Astrocyte (in vitro differentiated cells and primary cell): ENCODE measurements at regions not wholly inside any gene's neighbourhood (a gene's known extent, or its start where the extent isn't known, plus 50 kb on each side); places are given as distances from the start of the nearest gene placed in this dataset.

Experiments
- DNase-seq: peaks from one replicate; pipeline ENCODE4 v3.0.0-alpha.2; 2010; ENCODE audit warnings: low read depth
- FAIRE-seq: peaks from 2 replicates; lab custom pipeline; 2011; peaks lifted over from hg19 to GRCh38; lab: Jason Lieb, UNC
- H2AFZ ChIP-seq: 2 replicates; pipeline ENCODE4 v1.6.0; 2012; ENCODE audit warnings: low read depth, low read length, inconsistent platforms
- H3K27ac ChIP-seq: 2 replicates; pipeline ENCODE4 v1.5.1; 2011; ENCODE audit warnings: low read depth, low read length, inconsistent platforms
- H3K27me3 ChIP-seq: 2 replicates; pipeline ENCODE4 v1.6.0; 2011; ENCODE audit warnings: low read length, inconsistent platforms; ENCODE audit not compliant: insufficient read depth
- H3K36me3 ChIP-seq: 2 replicates; pipeline ENCODE4 v1.5.1; 2011; ENCODE audit warnings: low read length, inconsistent platforms; ENCODE audit not compliant: insufficient read depth
- H3K4me1 ChIP-seq: 2 replicates; pipeline ENCODE4 v1.5.1; 2011; ENCODE audit warnings: low read length, inconsistent platforms; ENCODE audit not compliant: insufficient read depth
- H3K4me2 ChIP-seq: 2 replicates; pipeline ENCODE4 v1.6.0; 2012; ENCODE audit warnings: low read length, inconsistent platforms
- H3K4me3 ChIP-seq: 2 replicates; pipeline ENCODE4 v1.5.1; 2011; ENCODE audit warnings: low read depth, mild to moderate bottlenecking, low read length, inconsistent platforms; ENCODE audit not compliant: insufficient read depth
- H3K79me2 ChIP-seq: 2 replicates; pipeline ENCODE4 v1.6.0; 2012; ENCODE audit warnings: mild to moderate bottlenecking, low read length, inconsistent platforms; ENCODE audit not compliant: insufficient read depth
- H3K9ac ChIP-seq: 2 replicates; pipeline ENCODE4 v1.6.0; 2012; ENCODE audit warnings: mild to moderate bottlenecking, low read length, inconsistent platforms
- H3K9me3 ChIP-seq: 2 replicates; pipeline ENCODE4 v1.5.1; 2012; ENCODE audit warnings: low read depth, mild to moderate bottlenecking, low read length, inconsistent platforms; ENCODE audit not compliant: insufficient read depth
- H4K20me1 ChIP-seq: 2 replicates; pipeline ENCODE4 v1.6.0; 2012; ENCODE audit warnings: low read length, inconsistent platforms; ENCODE audit not compliant: insufficient read depth
- H3K27ac Mint-ChIP-seq: one replicate; pipeline ENCODE4 v1.8.0; 2021; ENCODE audit warnings: mild to moderate bottlenecking, mixed read lengths; ENCODE audit not compliant: unreplicated experiment
- H3K27me3 Mint-ChIP-seq: one replicate; pipeline ENCODE4 v1.8.0; 2021; ENCODE audit warnings: low read depth, mixed read lengths; ENCODE audit not compliant: unreplicated experiment
- H3K36me3 Mint-ChIP-seq: one replicate; pipeline ENCODE4 v1.8.0; 2021; ENCODE audit warnings: low read depth, mixed read lengths; ENCODE audit not compliant: unreplicated experiment
- H3K4me1 Mint-ChIP-seq: one replicate; pipeline ENCODE4 v1.8.0; 2021; ENCODE audit warnings: low read depth, mixed read lengths; ENCODE audit not compliant: unreplicated experiment
- H3K4me3 Mint-ChIP-seq: one replicate; pipeline ENCODE4 v1.8.0; 2021; ENCODE audit warnings: mild to moderate bottlenecking, moderate library complexity, mixed read lengths; ENCODE audit not compliant: unreplicated experiment
- H3K9me3 Mint-ChIP-seq: one replicate; pipeline ENCODE4 v1.8.0; 2021; ENCODE audit warnings: mild to moderate bottlenecking, mixed read lengths; ENCODE audit not compliant: unreplicated experiment
- EZH2 ChIP-seq: IDR thresholded peaks from 2 replicates; pipeline ENCODE4 v1.6.1; 2012; ENCODE audit warnings: mild to moderate bottlenecking, low read length, inconsistent platforms; ENCODE audit not compliant: insufficient read depth
- TF ChIP-seq, protein P1 (sequence below): IDR thresholded peaks from 2 replicates; pipeline ENCODE4 v1.5.1; 2011; ENCODE audit warnings: low read depth, mild to moderate bottlenecking, inconsistent platforms, low read length, moderate library complexity; ENCODE audit not compliant: insufficient read depth

DNA sequence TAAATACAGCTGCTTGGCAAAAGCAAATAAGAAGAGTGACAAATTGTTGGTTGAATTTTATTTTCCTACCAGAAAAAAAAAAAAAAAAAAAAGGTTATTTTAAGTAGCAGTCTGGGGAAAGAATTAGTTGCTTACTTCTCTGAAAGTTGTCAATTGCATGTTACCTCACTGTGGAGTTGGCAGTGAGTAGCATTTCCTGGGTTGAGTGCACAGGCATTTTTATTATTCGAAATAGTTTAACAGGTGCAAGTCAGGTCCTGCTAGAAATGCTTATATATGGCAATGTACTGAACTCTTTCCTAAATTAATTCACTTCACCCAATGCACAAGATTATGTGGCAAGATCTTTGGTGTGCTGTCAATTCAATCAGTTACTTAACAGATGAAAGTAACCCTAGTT is 680.6 kb downstream of the EPHA3 start:
- no peak for TF ChIP-seq EZH2
- TF ChIP-seq, protein P1, sequence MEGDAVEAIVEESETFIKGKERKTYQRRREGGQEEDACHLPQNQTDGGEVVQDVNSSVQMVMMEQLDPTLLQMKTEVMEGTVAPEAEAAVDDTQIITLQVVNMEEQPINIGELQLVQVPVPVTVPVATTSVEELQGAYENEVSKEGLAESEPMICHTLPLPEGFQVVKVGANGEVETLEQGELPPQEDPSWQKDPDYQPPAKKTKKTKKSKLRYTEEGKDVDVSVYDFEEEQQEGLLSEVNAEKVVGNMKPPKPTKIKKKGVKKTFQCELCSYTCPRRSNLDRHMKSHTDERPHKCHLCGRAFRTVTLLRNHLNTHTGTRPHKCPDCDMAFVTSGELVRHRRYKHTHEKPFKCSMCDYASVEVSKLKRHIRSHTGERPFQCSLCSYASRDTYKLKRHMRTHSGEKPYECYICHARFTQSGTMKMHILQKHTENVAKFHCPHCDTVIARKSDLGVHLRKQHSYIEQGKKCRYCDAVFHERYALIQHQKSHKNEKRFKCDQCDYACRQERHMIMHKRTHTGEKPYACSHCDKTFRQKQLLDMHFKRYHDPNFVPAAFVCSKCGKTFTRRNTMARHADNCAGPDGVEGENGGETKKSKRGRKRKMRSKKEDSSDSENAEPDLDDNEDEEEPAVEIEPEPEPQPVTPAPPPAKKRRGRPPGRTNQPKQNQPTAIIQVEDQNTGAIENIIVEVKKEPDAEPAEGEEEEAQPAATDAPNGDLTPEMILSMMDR, result no peak
- Mint-ChIP-seq H3K27me3 (no peaks in the 10 kb centered on the region), H3K36me3 (no peaks in the 10 kb centered on the region), H3K27ac (no peak overlapping the region), H3K9me3 (no peaks in the 10 kb centered on the region), H3K4me3 (no peak overlapping the region), H3K4me1 (no peaks in the 10 kb centered on the region)
- Histone ChIP-seq H4K20me1 (no peaks in the 10 kb centered on the region), H3K9ac (no peak overlapping the region), H3K4me1 (no peaks in the 10 kb centered on the region), H3K79me2 (no peaks in the 10 kb centered on the region), H2AFZ (no peak overlapping the region), H3K9me3 (no peaks in the 10 kb centered on the region), H3K27ac (no peak overlapping the region), H3K27me3 (no peaks in the 10 kb centered on the region), H3K4me2 (no peak overlapping the region), H3K4me3 (no peak overlapping the region), H3K36me3 (no peaks in the 10 kb centered on the region)
- FAIRE-seq (no peak), DNase-seq (no peak)

DNA sequence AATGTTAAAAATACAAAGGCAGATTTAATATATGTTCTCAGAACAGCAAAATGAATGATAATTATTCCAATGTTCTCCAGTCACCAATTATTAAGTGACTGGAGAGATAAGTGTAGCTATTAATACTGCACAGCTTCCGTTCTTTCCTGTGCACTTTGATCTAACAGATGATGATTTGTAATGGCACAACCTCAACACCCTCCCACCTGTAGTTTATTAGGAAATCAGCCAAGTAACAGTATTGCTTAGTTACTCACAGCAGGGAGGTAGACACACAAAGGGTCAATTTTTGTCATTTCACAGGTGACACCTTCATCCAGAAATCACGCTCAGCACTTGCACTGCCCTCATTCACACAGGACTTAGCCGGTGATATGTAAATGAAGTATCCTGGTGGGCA is 688.1 kb downstream of the EPHA3 start:
- Histone ChIP-seq H3K27ac (no peak overlapping the region), H4K20me1 (no peaks in the 10 kb centered on the region), H3K9ac (no peak overlapping the region), H3K4me2 (no peak overlapping the region), H3K4me3 (no peak overlapping the region), H3K79me2 (no peaks in the 10 kb centered on the region), H3K4me1 (no peaks in the 10 kb centered on the region), H3K36me3 (no peaks in the 10 kb centered on the region), H2AFZ (no peak overlapping the region), H3K27me3 (no peaks in the 10 kb centered on the region), H3K9me3 (no peaks in the 10 kb centered on the region)
- FAIRE-seq (no peak), DNase-seq (no peak)
- Mint-ChIP-seq H3K9me3 (no peaks in the 10 kb centered on the region), H3K27me3 (no peaks in the 10 kb centered on the region), H3K36me3 (no peaks in the 10 kb centered on the region), H3K27ac (no peak overlapping the region), H3K4me1 (no peaks in the 10 kb centered on the region), H3K4me3 (no peak overlapping the region)
- TF ChIP-seq, protein P1, result no peak
- no peak for TF ChIP-seq EZH2

DNA sequence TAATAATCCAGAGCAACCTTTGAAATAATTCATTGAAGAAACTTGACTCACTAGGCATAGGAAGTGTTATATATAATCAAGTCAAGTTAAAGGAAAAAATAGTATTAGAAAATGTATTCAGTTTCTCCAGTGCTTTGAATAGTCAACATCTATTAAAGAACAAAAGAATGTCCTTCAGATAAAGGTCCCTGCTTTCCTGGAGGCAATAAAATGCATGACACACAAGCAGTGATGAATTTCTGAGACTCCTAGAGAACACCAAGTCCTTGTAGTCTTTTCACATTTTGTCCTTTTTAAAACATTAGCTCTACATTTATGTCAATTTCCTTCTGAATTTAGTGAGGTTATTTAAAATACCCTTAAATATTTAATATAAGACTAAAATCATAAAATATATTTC is 695.5 kb downstream of the EPHA3 start:
- Histone ChIP-seq H3K79me2 (no peaks in the 10 kb centered on the region), H3K27me3 (no peaks in the 10 kb centered on the region), H3K27ac (no peak overlapping the region), H2AFZ (no peak overlapping the region), H3K9me3 (no peaks in the 10 kb centered on the region), H3K4me3 (no peak overlapping the region), H3K4me1 (no peaks in the 10 kb centered on the region), H3K36me3 (no peaks in the 10 kb centered on the region), H3K4me2 (no peak overlapping the region), H4K20me1 (no peaks in the 10 kb centered on the region), H3K9ac (no peak overlapping the region)
- Mint-ChIP-seq H3K27me3 (no peaks in the 10 kb centered on the region), H3K4me3 (no peak overlapping the region), H3K36me3 (no peaks in the 10 kb centered on the region), H3K27ac (no peak overlapping the region), H3K9me3 (peaks cover 2% of the 10 kb centered on the region), H3K4me1 (no peaks in the 10 kb centered on the region)
- no peak for FAIRE-seq
- TF ChIP-seq EZH2, result no peak
- TF ChIP-seq, protein P1, result no peak
- no peak for DNase-seq
